ENCODE measurements at regions not wholly inside any gene's neighbourhood (a gene's known extent, or its start where the extent isn't known, plus 50 kb on each side); places are given as distances from the start of the nearest gene placed in this dataset.
A peak's percentile ranks its signal among the peaks of the same experiment; 100 is the strongest.

DNA sequence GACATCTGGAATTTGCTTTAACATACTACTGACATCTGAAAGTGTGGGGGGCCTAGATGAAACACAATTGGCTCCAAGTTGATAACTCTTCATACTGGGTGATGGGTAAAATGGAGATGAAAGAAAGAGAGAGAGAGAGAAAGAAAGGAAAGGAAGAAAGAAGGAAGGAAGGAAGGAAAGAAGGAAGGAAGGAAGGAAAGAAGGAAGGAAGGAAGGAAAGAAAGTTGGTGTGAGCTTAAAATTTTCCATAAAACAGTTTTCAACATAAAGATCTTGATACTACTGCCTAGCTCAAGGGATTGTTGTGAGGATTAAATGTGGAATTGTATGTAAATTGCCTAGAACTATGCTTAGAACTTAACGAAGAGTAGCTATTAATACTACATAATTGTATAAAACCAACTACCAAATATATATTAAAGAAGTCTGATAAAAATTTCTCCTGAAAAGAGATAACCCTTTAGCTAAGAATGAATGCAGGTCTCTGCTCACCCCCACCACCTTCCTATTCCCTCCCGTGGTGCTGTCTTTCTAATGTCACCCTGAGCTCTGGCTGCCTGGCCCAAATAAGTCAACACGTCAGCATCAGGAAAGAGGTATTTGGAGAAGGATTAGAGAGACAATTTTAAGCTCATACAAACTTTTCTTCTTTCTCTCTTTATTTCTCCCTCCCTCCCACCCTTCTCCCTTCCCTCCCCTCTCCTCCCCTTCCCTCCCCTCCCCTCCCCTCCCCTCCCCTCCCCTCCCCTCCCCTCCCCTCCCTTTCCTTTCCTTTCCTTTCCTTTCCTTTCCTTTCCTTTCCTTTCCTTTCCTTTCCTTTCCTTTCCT, 89.3 kb upstream of the SGIP1 start:
- no peak for DNase-seq (ENCODE audit: low read depth)

DNA sequence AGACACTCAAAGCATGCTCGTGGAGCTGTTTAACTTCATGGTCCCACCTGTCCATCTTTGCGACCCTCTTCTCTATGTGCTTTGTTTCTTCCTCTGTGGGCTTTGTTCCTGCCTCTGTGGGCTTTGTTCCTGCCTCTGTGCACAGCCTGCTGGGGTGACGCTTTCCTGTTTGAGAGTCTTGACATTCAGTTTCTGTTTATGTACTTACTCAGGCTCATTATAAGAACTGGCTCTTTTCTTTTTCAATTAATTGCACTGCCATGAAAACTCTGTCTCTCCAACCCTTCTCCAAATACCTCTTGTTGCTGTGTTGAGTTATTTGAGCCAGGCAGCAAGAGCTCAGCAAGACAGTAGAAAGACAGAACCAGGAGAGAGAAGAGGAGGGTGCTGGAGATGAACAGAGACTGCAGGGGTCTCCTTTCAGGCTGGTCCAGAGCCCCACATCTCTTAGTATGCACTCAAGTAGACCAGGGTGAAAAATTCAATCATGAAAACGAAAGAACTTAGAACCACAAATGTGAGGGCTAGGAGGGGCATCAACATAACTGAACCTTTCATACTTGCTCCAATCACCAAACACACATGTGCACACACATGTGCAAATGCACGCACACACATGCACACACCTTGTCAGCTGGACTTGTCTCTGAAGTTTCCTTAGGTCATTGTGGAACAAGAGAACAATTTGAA, 88.3 kb upstream of the SGIP1 start:
- no peak overlapping the region for H3K4me3 ChIP-seq (ENCODE audit: low read depth, low read length)
- DNase-seq (ENCODE audit: low read depth) = peak; percentile 59
- TF ChIP-seq POLR2A (IDR thresholded peaks at IDR 0.05; ENCODE audit: extremely low read depth, insufficient read length) (no peak), MAX (IDR thresholded peaks at IDR 0.05; ENCODE audit: low read depth, low read length) (peak; percentile 75), MYC (IDR thresholded peaks at IDR 0.05; ENCODE audit: low read depth, low read length) (peak; percentile 30; the same call in 1 of the 2 replicates), CTCF (IDR thresholded peaks at IDR 0.05; ENCODE audit: low read depth, low read length) (no peak)

More for the DNA sequence above, 89.3 kb upstream of the SGIP1 start:
- no peak overlapping the region for H3K4me3 ChIP-seq (ENCODE audit: low read depth, low read length)
- TF ChIP-seq MAX (IDR thresholded peaks at IDR 0.05; ENCODE audit: low read depth, low read length) = no peak
- TF ChIP-seq POLR2A (IDR thresholded peaks at IDR 0.05; ENCODE audit: extremely low read depth, insufficient read length) = no peak
- TF ChIP-seq CTCF (IDR thresholded peaks at IDR 0.05; ENCODE audit: low read depth, low read length) = no peak
- TF ChIP-seq MYC (IDR thresholded peaks at IDR 0.05; ENCODE audit: low read depth, low read length) = no peak

DNA sequence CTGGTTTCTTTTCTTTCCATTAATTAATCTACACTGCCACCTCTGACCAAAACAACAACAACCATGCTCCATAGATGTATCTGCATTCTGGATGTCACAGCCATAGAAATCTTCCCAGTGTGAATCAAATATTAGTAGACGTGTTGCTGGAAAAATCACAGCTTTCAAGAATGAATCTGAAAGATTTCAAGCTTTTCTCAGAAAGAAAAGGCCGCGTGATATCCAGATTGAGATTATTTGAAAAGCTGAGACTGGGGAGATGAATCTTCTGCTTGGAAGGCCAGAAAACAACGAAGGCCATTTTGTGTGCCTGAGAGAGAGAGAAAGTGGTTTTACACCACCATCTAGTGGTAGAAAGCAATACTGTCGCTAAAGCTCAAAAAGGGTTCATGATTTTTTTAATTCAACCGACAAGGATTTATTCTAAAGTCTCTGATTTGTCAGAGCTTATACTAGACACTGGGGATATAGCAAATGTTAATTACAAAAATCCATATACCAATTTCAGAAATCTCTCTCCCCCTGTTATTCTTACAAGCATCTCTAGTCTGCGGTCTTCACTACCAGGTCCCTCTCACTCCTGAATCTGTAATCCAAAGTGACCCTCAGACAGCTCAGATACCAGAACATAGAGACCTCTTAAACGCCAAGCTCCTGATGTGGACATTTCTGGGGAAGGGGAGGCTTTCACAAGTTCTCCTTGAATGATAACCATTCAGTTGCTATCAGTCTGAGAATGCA, 87.5 kb upstream of the SGIP1 start:
- peak; percentile 78 for DNase-seq (ENCODE audit: low read depth)

GRCh38 chr1:66450043-66450514, 83.9 kb upstream of the SGIP1 start:
- TF ChIP-seq MYC (IDR thresholded peaks at IDR 0.05; ENCODE audit: low read depth, low read length) = no peak
- no peak for TF ChIP-seq POLR2A (IDR thresholded peaks at IDR 0.05; ENCODE audit: extremely low read depth, insufficient read length)
- TF ChIP-seq MAX (IDR thresholded peaks at IDR 0.05; ENCODE audit: low read depth, low read length) = no peak
- TF ChIP-seq CTCF (IDR thresholded peaks at IDR 0.05; ENCODE audit: low read depth, low read length) = no peak
- DNase-seq (ENCODE audit: low read depth) = no peak

More for the DNA sequence above, 87.5 kb upstream of the SGIP1 start:
- TF ChIP-seq MYC (IDR thresholded peaks at IDR 0.05; ENCODE audit: low read depth, low read length) = no peak
- peak; percentile 51 for TF ChIP-seq CTCF (IDR thresholded peaks at IDR 0.05; ENCODE audit: low read depth, low read length)
- TF ChIP-seq POLR2A (IDR thresholded peaks at IDR 0.05; ENCODE audit: extremely low read depth, insufficient read length) = no peak
- H3K4me3 ChIP-seq (ENCODE audit: low read depth, low read length) = no peak overlapping the region

DNA sequence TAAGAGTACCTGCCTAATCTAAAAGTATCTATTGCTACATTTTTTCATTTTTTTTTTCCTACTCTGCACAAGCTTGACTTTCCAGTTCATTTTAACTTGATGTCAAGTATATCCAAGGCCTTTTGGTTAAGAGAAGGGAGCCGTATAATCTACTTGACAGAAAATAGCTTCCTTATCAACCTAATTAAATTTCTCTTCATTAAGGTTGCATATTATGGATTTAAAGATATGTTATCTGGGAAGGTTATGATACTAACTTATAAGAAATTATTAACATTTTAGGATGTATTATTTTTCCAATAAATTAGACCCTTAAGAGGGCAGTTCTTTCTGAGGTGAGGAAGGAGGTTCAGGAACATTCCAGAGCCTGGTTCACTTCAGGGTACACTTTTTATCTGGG, 83.1 kb upstream of the SGIP1 start:
- no peak for DNase-seq (ENCODE audit: low read depth)
- no peak overlapping the region for H3K4me3 ChIP-seq (ENCODE audit: low read depth, low read length)
- TF ChIP-seq CTCF (IDR thresholded peaks at IDR 0.05; ENCODE audit: low read depth, low read length) (no peak), MAX (IDR thresholded peaks at IDR 0.05; ENCODE audit: low read depth, low read length) (no peak), POLR2A (IDR thresholded peaks at IDR 0.05; ENCODE audit: extremely low read depth, insufficient read length) (no peak), MYC (IDR thresholded peaks at IDR 0.05; ENCODE audit: low read depth, low read length) (no peak)

More at GRCh38 chr1:66450043-66450514, 83.9 kb upstream of the SGIP1 start:
- no peak overlapping the region for H3K4me3 ChIP-seq (ENCODE audit: low read depth, low read length)

All from NB4 (cell line).